ENCODE measurements at regions not wholly inside any gene's neighbourhood (a gene's known extent, or its start where the extent isn't known, plus 50 kb on each side); places are given as distances from the start of the nearest gene placed in this dataset.

GRCh38 chr13:22903925-22904324 is 276.9 kb upstream of the SGCG start:
- TF ChIP-seq CTCF (IDR thresholded peaks at IDR 0.05) (no peak), ZFX (IDR thresholded peaks at IDR 0.05; ENCODE audit: borderline replicate concordance) (no peak)

Data from 22Rv1 (cell line).